Esophagus mucosa (tissue), 1 donor: ENCODE measurements at regions not wholly inside any gene's neighbourhood (a gene's known extent, or its start where the extent isn't known, plus 50 kb on each side); places are given as distances from the start of the nearest gene placed in this dataset.
"Not testable (repeated sequence)": the region's sequence is repeated elsewhere in the genome, so short reads cannot be mapped to it uniquely, and the experiment has no call there.

ENCODE experiments used
- ATAC-seq: fragments of 200-7000 bp; cut with Tn5 transposase; one replicate; pipeline ENCODE4 v1.9.1; 2020
- donor health status: DM: yes; HTN: yes; CAD: no.

GRCh38 chr5:1633605-1634336 is 110.0 kb upstream of the LPCAT1 start:
- peak; percentile 86 for ATAC-seq

- ATAC-seq = not testable (repeated sequence)
These were observed 107.2 kb upstream of the LPCAT1 start for GRCh38 chr5:1631004-1631403.

- not testable (repeated sequence) for ATAC-seq
These were observed 102.6 kb upstream of the LPCAT1 start for GRCh38 chr5:1626397-1626796.

- ATAC-seq = not testable (repeated sequence)
These were observed 95.8 kb upstream of the LPCAT1 start for GRCh38 chr5:1619531-1619930.

GRCh38 chr5:1618296-1618865 is 94.6 kb upstream of the LPCAT1 start:
- not testable (repeated sequence) for ATAC-seq

GRCh38 chr5:1617236-1617755 is 93.5 kb upstream of the LPCAT1 start:
- ATAC-seq = not testable (repeated sequence)

- not testable (repeated sequence) for ATAC-seq
These were observed 89.8 kb upstream of the LPCAT1 start for GRCh38 chr5:1613515-1613914.

GRCh38 chr5:1610526-1610925 is 86.8 kb upstream of the LPCAT1 start:
- not testable (repeated sequence) for ATAC-seq

- ATAC-seq = peak; percentile 20
These were observed 85.4 kb upstream of the LPCAT1 start for GRCh38 chr5:1609111-1609510.

- peak; percentile 25 for ATAC-seq
These were observed 84.6 kb upstream of the LPCAT1 start for GRCh38 chr5:1608336-1608735.

GRCh38 chr5:1606951-1607350 is 83.2 kb upstream of the LPCAT1 start:
- ATAC-seq = not testable (repeated sequence)

- ATAC-seq = not testable (repeated sequence)
These were observed 80.2 kb upstream of the LPCAT1 start for GRCh38 chr5:1603916-1604315.

- ATAC-seq = peak; percentile 50
These were observed 77.8 kb upstream of the LPCAT1 start for GRCh38 chr5:1601565-1601964.

GRCh38 chr5:1598950-1599737 is 75.4 kb upstream of the LPCAT1 start:
- ATAC-seq = peak; percentile 72

GRCh38 chr5:1597093-1597473 is 73.3 kb upstream of the LPCAT1 start:
- not testable (repeated sequence) for ATAC-seq

GRCh38 chr5:1596462-1597092 is 72.8 kb upstream of the LPCAT1 start:
- not testable (repeated sequence) for ATAC-seq

- ATAC-seq = peak; percentile 79
These were observed 70.8 kb upstream of the LPCAT1 start for GRCh38 chr5:1594357-1595106.

GRCh38 chr5:1593903-1594356 is 70.2 kb upstream of the LPCAT1 start:
- no peak for ATAC-seq

GRCh38 chr5:1588071-1588694 is 64.4 kb upstream of the LPCAT1 start:
- not testable (repeated sequence) for ATAC-seq

GRCh38 chr5:1583081-1583875 is 59.5 kb upstream of the LPCAT1 start:
- not testable (repeated sequence) for ATAC-seq
